ENCODE measurements at regions not wholly inside any gene's neighbourhood (a gene's known extent, or its start where the extent isn't known, plus 50 kb on each side); places are given as distances from the start of the nearest gene placed in this dataset.

- DNase-seq (ENCODE audit: low read depth) = no peak
Observed at GRCh38 chr4:74649193-74649592, 145.1 kb downstream of the BTC start.

GRCh38 chr4:74651198-74651597, 143.1 kb downstream of the BTC start:
- no peak for DNase-seq (ENCODE audit: low read depth)

- DNase-seq (ENCODE audit: low read depth) = no peak
Observed at GRCh38 chr4:74653331-74654229, 140.7 kb downstream of the BTC start.

- peak; percentile 86 for DNase-seq (ENCODE audit: low read depth)
Observed at GRCh38 chr4:74654230-74654681, 140.1 kb downstream of the BTC start.

GRCh38 chr4:74656596-74656995, 137.7 kb downstream of the BTC start:
- no peak for DNase-seq (ENCODE audit: low read depth)

GRCh38 chr4:74658116-74658515, 136.2 kb downstream of the BTC start:
- DNase-seq (ENCODE audit: low read depth) = no peak

GRCh38 chr4:74659576-74660411, 134.5 kb downstream of the BTC start:
- peak; percentile 100 for DNase-seq (ENCODE audit: low read depth)

GRCh38 chr4:74660866-74661265, 133.5 kb downstream of the BTC start:
- DNase-seq (ENCODE audit: low read depth) = no peak

GRCh38 chr4:74661427-74662201, 132.7 kb downstream of the BTC start:
- peak; percentile 51 for DNase-seq (ENCODE audit: low read depth)

GRCh38 chr4:74663631-74664030, 130.7 kb downstream of the BTC start:
- DNase-seq (ENCODE audit: low read depth) = no peak

GRCh38 chr4:74665346-74665745, 129.0 kb downstream of the BTC start:
- peak; percentile 23 for DNase-seq (ENCODE audit: low read depth)

- DNase-seq (ENCODE audit: low read depth) = peak; percentile 10
Observed at GRCh38 chr4:74665876-74666275, 128.4 kb downstream of the BTC start.

- no peak for DNase-seq (ENCODE audit: low read depth)
Observed at GRCh38 chr4:74667438-74667837, 126.9 kb downstream of the BTC start.

GRCh38 chr4:74667944-74668343, 126.4 kb downstream of the BTC start:
- DNase-seq (ENCODE audit: low read depth) = no peak

- no peak for DNase-seq (ENCODE audit: low read depth)
Observed at GRCh38 chr4:74669702-74670101, 124.6 kb downstream of the BTC start.

- DNase-seq (ENCODE audit: low read depth) = peak; percentile 27
Observed at GRCh38 chr4:74670583-74670982, 123.7 kb downstream of the BTC start.

- peak; percentile 83 for DNase-seq (ENCODE audit: low read depth)
Observed at GRCh38 chr4:74671080-74671698, 123.1 kb downstream of the BTC start.

- peak; percentile 15 for DNase-seq (ENCODE audit: low read depth)
Observed at GRCh38 chr4:74674750-74675149, 119.6 kb downstream of the BTC start.

- DNase-seq (ENCODE audit: low read depth) = peak; percentile 75
Observed at GRCh38 chr4:74675673-74676279, 118.5 kb downstream of the BTC start.

- peak; percentile 95 for DNase-seq (ENCODE audit: low read depth)
Observed at GRCh38 chr4:74682567-74683359, 111.6 kb downstream of the BTC start.

Measured in iris pigment epithelial cell (primary cell).